ENCODE measurements at regions not wholly inside any gene's neighbourhood (a gene's known extent, or its start where the extent isn't known, plus 50 kb on each side); places are given as distances from the start of the nearest gene placed in this dataset.

GRCh38 chr4:173852775-173853174, 322.7 kb upstream of the HAND2 start:
- Histone ChIP-seq H3K27me3 (ENCODE audit: control insufficient read depth in 1 of 2, insufficient read depth in 1 of 2, low read length in 2 of 2) (no peaks in the 10 kb centered on the region), H3K14ac (ENCODE audit: low read length in 2 of 2) (no peak overlapping the region), H3K4me1 (ENCODE audit: control insufficient read depth, insufficient read depth, low read depth, low read length) (no peaks in the 10 kb centered on the region), H3K4me3 (ENCODE audit: insufficient read depth in 1 of 2, low read depth in 1 of 2, low read length in 2 of 2) (no peak overlapping the region), H3K36me3 (ENCODE audit: control insufficient read depth in 1 of 2, insufficient read depth in 2 of 2, low read depth in 1 of 2, low read length in 2 of 2) (no peaks in the 10 kb centered on the region), H3K4ac (ENCODE audit: low read depth in 1 of 2, low read length in 2 of 2) (no peak overlapping the region), H4K91ac (ENCODE audit: low read length) (no peak overlapping the region), H2AFZ (ENCODE audit: low read depth, low read length) (no peak overlapping the region), H3K4me2 (ENCODE audit: low read length, poor library complexity, severe bottlenecking) (no peak overlapping the region), H3K23ac (ENCODE audit: low read length in 2 of 2) (no peak overlapping the region), H3K27ac (ENCODE audit: low read length, poor library complexity, severe bottlenecking) (no peak overlapping the region), H3K79me1 (replicated peaks; ENCODE audit: low read length, poor library complexity, severe bottlenecking) (no peaks in the 10 kb centered on the region), H2BK12ac (ENCODE audit: low read length in 2 of 2) (no peak overlapping the region), H2BK120ac (ENCODE audit: low read depth, low read length) (no peak overlapping the region), H2BK15ac (ENCODE audit: low read depth, poor library complexity, severe bottlenecking) (no peak overlapping the region), H3K9ac (ENCODE audit: low read length) (no peak overlapping the region), H4K8ac (ENCODE audit: low read length) (no peak overlapping the region), H3K18ac (ENCODE audit: low read depth in 1 of 2, low read length in 2 of 2) (no peak overlapping the region), H2AK5ac (ENCODE audit: low read length, severe bottlenecking) (no peak overlapping the region), H3K9me3 (ENCODE audit: control insufficient read depth, low read length) (no peaks in the 10 kb centered on the region), H2BK5ac (ENCODE audit: low read depth, low read length, poor library complexity, severe bottlenecking) (no peak overlapping the region)
- DNase-seq: no peak
- 95% methylated on average over 5 of the region's 6 CpGs for WGBS

- H3K4me1 ChIP-seq (ENCODE audit: control insufficient read depth, insufficient read depth, low read depth, low read length): no peaks in the 10 kb centered on the region
- no peaks in the 10 kb centered on the region for H3K27me3 ChIP-seq (ENCODE audit: control insufficient read depth in 1 of 2, insufficient read depth in 1 of 2, low read length in 2 of 2)
- no peak overlapping the region for H3K4me3 ChIP-seq (ENCODE audit: insufficient read depth in 1 of 2, low read depth in 1 of 2, low read length in 2 of 2)
- 75% methylated on average over 1 of the region's 1 CpG for WGBS
- no peak overlapping the region for H3K4me2 ChIP-seq (ENCODE audit: low read length, poor library complexity, severe bottlenecking)
- no peak overlapping the region for H2AFZ ChIP-seq (ENCODE audit: low read depth, low read length)
- no peak overlapping the region for H2BK12ac ChIP-seq (ENCODE audit: low read length in 2 of 2)
- no peaks in the 10 kb centered on the region for H3K79me1 ChIP-seq (replicated peaks; ENCODE audit: low read length, poor library complexity, severe bottlenecking)
- H2AK5ac ChIP-seq (ENCODE audit: low read length, severe bottlenecking): no peak overlapping the region
- no peak overlapping the region for H3K27ac ChIP-seq (ENCODE audit: low read length, poor library complexity, severe bottlenecking)
- H2BK15ac ChIP-seq (ENCODE audit: low read depth, poor library complexity, severe bottlenecking): no peak overlapping the region
- H3K9me3 ChIP-seq (ENCODE audit: control insufficient read depth, low read length): peaks cover 21% of the 10 kb centered on the region
- no peak overlapping the region for H2BK5ac ChIP-seq (ENCODE audit: low read depth, low read length, poor library complexity, severe bottlenecking)
- H3K23ac ChIP-seq (ENCODE audit: low read length in 2 of 2): no peak overlapping the region
- H2BK120ac ChIP-seq (ENCODE audit: low read depth, low read length): no peak overlapping the region
- H3K9ac ChIP-seq (ENCODE audit: low read length): no peak overlapping the region
- no peak overlapping the region for H3K18ac ChIP-seq (ENCODE audit: low read depth in 1 of 2, low read length in 2 of 2)
- no peak overlapping the region for H4K91ac ChIP-seq (ENCODE audit: low read length)
- no peak overlapping the region for H4K8ac ChIP-seq (ENCODE audit: low read length)
- DNase-seq: no peak
- no peaks in the 10 kb centered on the region for H3K36me3 ChIP-seq (ENCODE audit: control insufficient read depth in 1 of 2, insufficient read depth in 2 of 2, low read depth in 1 of 2, low read length in 2 of 2)
- no peak overlapping the region for H3K4ac ChIP-seq (ENCODE audit: low read depth in 1 of 2, low read length in 2 of 2)
- H3K14ac ChIP-seq (ENCODE audit: low read length in 2 of 2): no peak overlapping the region
Observed at GRCh38 chr4:173845580-173845979, 315.6 kb upstream of the HAND2 start.

- H2AK5ac ChIP-seq (ENCODE audit: low read length, severe bottlenecking): no peak overlapping the region
- H3K27ac ChIP-seq (ENCODE audit: low read length, poor library complexity, severe bottlenecking): no peak overlapping the region
- H3K9me3 ChIP-seq (ENCODE audit: control insufficient read depth, low read length): peaks cover 21% of the 10 kb centered on the region
- 100% methylated on average over 2 of the region's 3 CpGs for WGBS
- H3K27me3 ChIP-seq (ENCODE audit: control insufficient read depth in 1 of 2, insufficient read depth in 1 of 2, low read length in 2 of 2): no peaks in the 10 kb centered on the region
- no peak overlapping the region for H3K9ac ChIP-seq (ENCODE audit: low read length)
- no peak overlapping the region for H2BK12ac ChIP-seq (ENCODE audit: low read length in 2 of 2)
- H3K4me2 ChIP-seq (ENCODE audit: low read length, poor library complexity, severe bottlenecking): no peak overlapping the region
- H3K4ac ChIP-seq (ENCODE audit: low read depth in 1 of 2, low read length in 2 of 2): no peak overlapping the region
- H2BK5ac ChIP-seq (ENCODE audit: low read depth, low read length, poor library complexity, severe bottlenecking): no peak overlapping the region
- no peak overlapping the region for H2BK120ac ChIP-seq (ENCODE audit: low read depth, low read length)
- no peak overlapping the region for H2BK15ac ChIP-seq (ENCODE audit: low read depth, poor library complexity, severe bottlenecking)
- H3K18ac ChIP-seq (ENCODE audit: low read depth in 1 of 2, low read length in 2 of 2): no peak overlapping the region
- no peak for DNase-seq
- no peak overlapping the region for H4K8ac ChIP-seq (ENCODE audit: low read length)
- H4K91ac ChIP-seq (ENCODE audit: low read length): no peak overlapping the region
- no peaks in the 10 kb centered on the region for H3K36me3 ChIP-seq (ENCODE audit: control insufficient read depth in 1 of 2, insufficient read depth in 2 of 2, low read depth in 1 of 2, low read length in 2 of 2)
- no peak overlapping the region for H3K14ac ChIP-seq (ENCODE audit: low read length in 2 of 2)
- H3K4me1 ChIP-seq (ENCODE audit: control insufficient read depth, insufficient read depth, low read depth, low read length): no peaks in the 10 kb centered on the region
- H2AFZ ChIP-seq (ENCODE audit: low read depth, low read length): no peak overlapping the region
- H3K23ac ChIP-seq (ENCODE audit: low read length in 2 of 2): no peak overlapping the region
- H3K79me1 ChIP-seq (replicated peaks; ENCODE audit: low read length, poor library complexity, severe bottlenecking): no peaks in the 10 kb centered on the region
- no peak overlapping the region for H3K4me3 ChIP-seq (ENCODE audit: insufficient read depth in 1 of 2, low read depth in 1 of 2, low read length in 2 of 2)
Observed at GRCh38 chr4:173839865-173840264, 309.8 kb upstream of the HAND2 start.

GRCh38 chr4:173837517-173837916, 307.5 kb upstream of the HAND2 start:
- Histone ChIP-seq H3K27ac (ENCODE audit: low read length, poor library complexity, severe bottlenecking) (no peak overlapping the region), H2BK5ac (ENCODE audit: low read depth, low read length, poor library complexity, severe bottlenecking) (no peak overlapping the region), H2BK12ac (ENCODE audit: low read length in 2 of 2) (no peak overlapping the region), H3K18ac (ENCODE audit: low read depth in 1 of 2, low read length in 2 of 2) (no peak overlapping the region), H3K79me1 (replicated peaks; ENCODE audit: low read length, poor library complexity, severe bottlenecking) (no peaks in the 10 kb centered on the region), H2BK120ac (ENCODE audit: low read depth, low read length) (no peak overlapping the region), H3K27me3 (ENCODE audit: control insufficient read depth in 1 of 2, insufficient read depth in 1 of 2, low read length in 2 of 2) (no peaks in the 10 kb centered on the region), H3K9me3 (ENCODE audit: control insufficient read depth, low read length) (peaks cover 9% of the 10 kb centered on the region), H3K4me3 (ENCODE audit: insufficient read depth in 1 of 2, low read depth in 1 of 2, low read length in 2 of 2) (no peak overlapping the region), H3K4me1 (ENCODE audit: control insufficient read depth, insufficient read depth, low read depth, low read length) (no peaks in the 10 kb centered on the region), H3K4me2 (ENCODE audit: low read length, poor library complexity, severe bottlenecking) (no peak overlapping the region), H3K36me3 (ENCODE audit: control insufficient read depth in 1 of 2, insufficient read depth in 2 of 2, low read depth in 1 of 2, low read length in 2 of 2) (no peaks in the 10 kb centered on the region), H2AFZ (ENCODE audit: low read depth, low read length) (no peak overlapping the region), H3K14ac (ENCODE audit: low read length in 2 of 2) (no peak overlapping the region), H4K91ac (ENCODE audit: low read length) (no peak overlapping the region), H2BK15ac (ENCODE audit: low read depth, poor library complexity, severe bottlenecking) (no peak overlapping the region), H3K4ac (ENCODE audit: low read depth in 1 of 2, low read length in 2 of 2) (no peak overlapping the region), H2AK5ac (ENCODE audit: low read length, severe bottlenecking) (no peak overlapping the region), H3K23ac (ENCODE audit: low read length in 2 of 2) (no peak overlapping the region), H4K8ac (ENCODE audit: low read length) (no peak overlapping the region), H3K9ac (ENCODE audit: low read length) (no peak overlapping the region)
- WGBS: 97% methylated on average over 2 of the region's 3 CpGs
- DNase-seq: no peak

Data from mesenchymal stem cell (in vitro differentiated cells and primary cell).